ENCODE measurements at regions not wholly inside any gene's neighbourhood (a gene's known extent, or its start where the extent isn't known, plus 50 kb on each side); places are given as distances from the start of the nearest gene placed in this dataset.

- no peak for TF ChIP-seq YY1 (IDR thresholded peaks at IDR 0.05; ENCODE audit: low read depth)
- TF ChIP-seq, protein P1, sequence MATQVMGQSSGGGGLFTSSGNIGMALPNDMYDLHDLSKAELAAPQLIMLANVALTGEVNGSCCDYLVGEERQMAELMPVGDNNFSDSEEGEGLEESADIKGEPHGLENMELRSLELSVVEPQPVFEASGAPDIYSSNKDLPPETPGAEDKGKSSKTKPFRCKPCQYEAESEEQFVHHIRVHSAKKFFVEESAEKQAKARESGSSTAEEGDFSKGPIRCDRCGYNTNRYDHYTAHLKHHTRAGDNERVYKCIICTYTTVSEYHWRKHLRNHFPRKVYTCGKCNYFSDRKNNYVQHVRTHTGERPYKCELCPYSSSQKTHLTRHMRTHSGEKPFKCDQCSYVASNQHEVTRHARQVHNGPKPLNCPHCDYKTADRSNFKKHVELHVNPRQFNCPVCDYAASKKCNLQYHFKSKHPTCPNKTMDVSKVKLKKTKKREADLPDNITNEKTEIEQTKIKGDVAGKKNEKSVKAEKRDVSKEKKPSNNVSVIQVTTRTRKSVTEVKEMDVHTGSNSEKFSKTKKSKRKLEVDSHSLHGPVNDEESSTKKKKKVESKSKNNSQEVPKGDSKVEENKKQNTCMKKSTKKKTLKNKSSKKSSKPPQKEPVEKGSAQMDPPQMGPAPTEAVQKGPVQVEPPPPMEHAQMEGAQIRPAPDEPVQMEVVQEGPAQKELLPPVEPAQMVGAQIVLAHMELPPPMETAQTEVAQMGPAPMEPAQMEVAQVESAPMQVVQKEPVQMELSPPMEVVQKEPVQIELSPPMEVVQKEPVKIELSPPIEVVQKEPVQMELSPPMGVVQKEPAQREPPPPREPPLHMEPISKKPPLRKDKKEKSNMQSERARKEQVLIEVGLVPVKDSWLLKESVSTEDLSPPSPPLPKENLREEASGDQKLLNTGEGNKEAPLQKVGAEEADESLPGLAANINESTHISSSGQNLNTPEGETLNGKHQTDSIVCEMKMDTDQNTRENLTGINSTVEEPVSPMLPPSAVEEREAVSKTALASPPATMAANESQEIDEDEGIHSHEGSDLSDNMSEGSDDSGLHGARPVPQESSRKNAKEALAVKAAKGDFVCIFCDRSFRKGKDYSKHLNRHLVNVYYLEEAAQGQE (IDR thresholded peaks at IDR 0.05; ENCODE audit: low read depth): no peak
- no peak for TF ChIP-seq CREB1 (IDR thresholded peaks at IDR 0.05; ENCODE audit: low read depth)
- TF ChIP-seq, protein P2, sequence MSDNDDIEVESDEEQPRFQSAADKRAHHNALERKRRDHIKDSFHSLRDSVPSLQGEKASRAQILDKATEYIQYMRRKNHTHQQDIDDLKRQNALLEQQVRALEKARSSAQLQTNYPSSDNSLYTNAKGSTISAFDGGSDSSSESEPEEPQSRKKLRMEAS (IDR thresholded peaks at IDR 0.05): no peak
- TF ChIP-seq RAD21 (IDR thresholded peaks at IDR 0.05; ENCODE audit: low read depth): no peak
- no peak for TF ChIP-seq TAF1 (IDR thresholded peaks at IDR 0.05; ENCODE audit: low read depth)
- TF ChIP-seq ZBTB7A (IDR thresholded peaks at IDR 0.05; ENCODE audit: low read depth): no peak
- TF ChIP-seq FOXM1 (IDR thresholded peaks at IDR 0.05; ENCODE audit: borderline replicate concordance, low read depth): no peak
- TF ChIP-seq CEBPB (IDR thresholded peaks at IDR 0.05): no peak
- no peak for TF ChIP-seq EP300 (IDR thresholded peaks at IDR 0.05; ENCODE audit: borderline replicate concordance)
- TF ChIP-seq EGR1 (IDR thresholded peaks at IDR 0.05): no peak
- TF ChIP-seq TEAD4 (IDR thresholded peaks at IDR 0.05): no peak
Observed at GRCh38 chr2:20521682-20522189, 74.9 kb downstream of the RHOB start.
